ENCODE measurements at regions not wholly inside any gene's neighbourhood (a gene's known extent, or its start where the extent isn't known, plus 50 kb on each side); places are given as distances from the start of the nearest gene placed in this dataset.

DNA sequence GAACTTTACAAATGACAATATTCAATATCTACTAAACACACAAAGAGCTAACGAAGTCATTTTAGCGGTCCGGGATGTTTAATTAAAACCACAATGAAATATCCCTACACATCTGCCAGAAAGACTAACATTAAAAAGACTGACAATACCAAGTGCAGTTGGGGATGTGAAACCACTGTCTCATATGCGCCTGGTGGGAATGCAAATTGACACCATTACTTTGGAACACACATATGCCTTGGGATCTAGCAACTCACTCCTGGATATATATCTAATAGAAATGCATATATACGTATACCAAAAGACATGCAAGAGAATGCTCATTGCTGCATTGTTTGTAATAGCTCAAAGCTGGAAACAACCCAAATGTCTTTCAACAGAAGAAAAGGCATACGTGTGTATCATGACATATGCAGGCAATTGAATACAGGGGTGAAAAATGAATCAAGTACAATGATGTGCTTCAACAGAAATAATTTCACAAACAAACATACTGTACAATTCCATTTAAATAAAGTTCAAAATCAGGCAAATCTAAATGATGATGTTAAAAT lies 153.3 kb downstream of the CARTPT start:
- peak; percentile 44 for DNase-seq

DNA sequence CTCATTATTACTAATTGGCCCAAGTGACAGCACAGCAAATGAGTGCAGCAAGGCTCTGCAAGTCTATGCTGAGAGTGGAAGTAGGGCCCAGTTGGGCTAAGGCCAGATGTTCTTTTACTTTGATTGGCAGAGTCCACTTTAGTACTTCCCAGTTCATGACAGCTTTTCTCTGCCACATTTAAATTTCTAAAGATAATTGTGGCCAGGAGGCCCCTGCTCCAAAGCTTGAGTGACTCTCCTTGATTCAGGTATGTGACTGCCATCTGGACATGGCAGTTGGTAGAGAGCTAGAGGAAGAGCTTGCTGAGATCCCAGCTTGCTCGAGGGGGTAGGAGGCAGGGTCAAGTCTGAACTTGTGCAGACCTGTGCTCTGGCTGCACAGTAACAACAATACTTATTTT lies 154.1 kb downstream of the CARTPT start:
- no peak for DNase-seq

DNA sequence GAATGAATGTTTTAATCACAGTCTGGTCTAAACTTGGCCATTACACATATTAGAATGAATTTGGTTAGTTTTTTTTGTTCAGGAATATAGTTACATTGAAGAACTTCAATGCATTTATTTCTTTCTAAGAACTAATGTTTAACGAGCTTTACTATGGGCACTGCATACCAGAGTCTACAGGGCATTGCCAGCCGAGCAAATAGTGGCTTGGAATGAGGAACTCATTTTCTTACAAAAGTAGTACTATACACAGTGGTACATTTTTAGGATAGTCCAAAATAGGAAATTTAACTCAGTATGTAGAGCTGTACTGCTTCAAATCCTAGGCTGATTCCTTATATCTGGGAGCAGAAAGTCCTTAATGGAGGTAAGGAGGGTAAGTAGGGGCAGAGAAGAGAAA lies 155.4 kb downstream of the CARTPT start:
- no peak for DNase-seq

DNA sequence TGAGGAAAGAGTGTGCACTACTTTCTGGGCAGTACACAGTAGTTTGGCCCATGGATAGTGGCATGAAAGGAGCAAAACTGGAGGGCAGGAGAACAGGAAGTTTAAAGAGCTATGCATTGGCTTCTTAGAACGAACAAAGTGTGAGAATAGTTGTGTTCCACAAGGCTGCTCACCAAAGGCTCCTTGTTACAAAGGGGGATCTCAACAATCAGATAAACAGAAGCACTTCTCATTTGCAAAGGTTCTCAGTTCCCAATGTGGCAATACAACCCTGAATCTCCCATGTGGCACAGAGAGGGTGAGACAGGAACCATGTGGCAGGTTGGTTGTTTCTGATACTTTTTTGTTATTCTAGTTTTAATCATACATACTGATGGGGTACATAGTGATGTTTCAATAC lies 158.4 kb downstream of the CARTPT start:
- no peak for DNase-seq

DNA sequence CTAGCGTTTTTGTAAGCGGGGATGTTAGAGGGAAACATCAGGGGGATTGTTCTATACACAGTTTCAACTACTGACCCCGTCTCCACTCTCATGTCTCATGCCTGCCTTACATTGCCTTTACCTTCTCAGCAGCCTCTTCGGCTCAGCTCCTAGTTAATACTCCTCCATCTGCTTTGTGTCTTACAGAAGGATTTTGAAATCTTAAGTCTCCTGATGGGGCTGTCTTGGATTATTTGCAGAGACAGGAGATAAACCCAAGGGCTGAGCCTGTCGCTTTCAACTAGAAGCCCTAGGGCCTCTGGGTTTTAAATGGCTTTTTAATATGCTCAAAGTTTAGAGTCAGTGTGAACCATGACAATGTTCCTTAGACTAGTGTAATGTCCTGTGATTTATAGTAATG lies 161.5 kb downstream of the CARTPT start:
- DNase-seq, result no peak

DNA sequence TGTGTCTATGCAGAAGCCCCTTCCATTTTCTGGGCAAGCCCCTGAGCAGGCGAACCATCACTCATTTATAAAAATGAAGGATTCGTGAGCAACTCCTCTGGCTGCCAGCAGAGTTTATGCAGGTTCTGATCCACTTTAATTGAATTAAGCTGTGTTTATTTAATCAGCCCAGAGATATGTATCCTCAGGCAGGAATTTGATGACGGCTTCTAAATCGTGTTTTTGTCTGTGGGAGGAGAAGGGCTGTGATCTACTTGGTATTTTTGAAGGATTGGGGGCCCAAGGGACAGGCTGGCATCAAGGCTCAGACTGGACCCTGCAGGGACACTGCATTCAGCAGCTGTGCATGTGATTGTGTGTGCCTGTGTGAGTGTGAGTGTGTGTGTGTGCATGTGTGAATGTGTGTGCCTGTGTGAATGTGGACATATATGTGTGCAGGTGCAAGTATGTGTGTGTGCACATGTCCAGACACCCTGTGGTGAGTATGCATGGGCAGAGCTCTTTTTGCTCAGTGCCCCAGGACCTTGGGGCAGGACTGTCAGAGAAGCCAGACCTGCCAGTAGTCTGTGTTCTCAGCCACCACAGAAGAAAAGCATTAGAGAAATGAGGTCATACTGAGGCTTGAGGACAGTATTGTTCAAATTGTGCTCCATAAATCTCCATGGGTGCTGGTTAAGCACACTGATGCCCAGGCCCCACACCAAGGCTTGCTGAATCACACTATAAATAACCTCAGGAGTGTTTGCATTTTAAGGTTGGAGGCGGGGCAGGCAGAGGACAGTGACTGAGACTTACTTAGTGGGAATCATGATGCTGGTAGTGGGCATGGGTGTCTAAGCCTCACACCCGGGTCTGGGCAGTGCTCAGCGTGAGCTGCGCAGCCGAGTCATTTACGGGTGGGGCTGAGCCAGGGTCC lies 164.0 kb downstream of the CARTPT start:
- peak; percentile 80 for DNase-seq

DNA sequence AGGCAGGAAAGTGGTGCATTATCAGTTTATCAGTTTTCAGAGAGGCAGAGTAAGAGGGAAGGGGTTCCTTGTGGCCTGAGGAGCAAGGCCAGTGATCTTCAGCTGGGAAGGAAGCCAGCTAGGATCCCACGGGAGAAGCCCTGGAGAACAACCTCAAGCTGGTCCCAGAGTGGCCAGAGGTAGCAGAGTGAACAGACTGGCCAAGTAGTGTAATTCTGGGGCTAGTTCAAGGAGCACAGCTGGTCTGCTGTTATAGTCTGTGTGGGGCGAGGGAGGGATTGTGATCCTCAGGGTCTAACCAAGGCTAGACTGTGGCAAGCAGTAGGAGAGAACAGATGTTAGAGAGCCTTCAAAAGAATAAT lies 164.6 kb downstream of the CARTPT start:
- DNase-seq, result no peak

GRCh38 chr5:71884926-71885325 lies 165.9 kb downstream of the CARTPT start:
- no peak for DNase-seq

- peak; percentile 43 for DNase-seq
Measured at GRCh38 chr5:71886406-71886805, 167.3 kb downstream of the CARTPT start.

GRCh38 chr5:71887680-71888079 lies 168.6 kb downstream of the CARTPT start:
- peak; percentile 86 for DNase-seq

DNA sequence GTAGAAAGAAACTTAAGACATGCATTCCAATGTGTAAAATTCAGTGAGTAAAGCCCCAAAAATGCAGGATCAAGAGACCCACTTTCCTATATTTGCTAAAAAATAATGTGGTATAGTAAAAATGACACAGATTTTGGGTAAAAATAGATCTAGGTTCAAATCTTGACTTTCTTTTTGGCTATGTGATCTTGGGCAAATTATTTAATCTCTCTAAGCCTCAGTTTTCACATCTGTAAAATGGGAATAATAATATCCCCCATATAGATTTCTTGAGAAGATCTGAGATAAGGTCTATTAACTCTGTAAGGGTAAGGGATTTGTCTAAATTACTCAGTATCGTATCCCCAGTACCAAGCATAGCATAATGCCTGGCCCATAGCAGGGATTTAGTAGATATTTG lies 172.3 kb downstream of the CARTPT start:
- no peak for DNase-seq

DNA sequence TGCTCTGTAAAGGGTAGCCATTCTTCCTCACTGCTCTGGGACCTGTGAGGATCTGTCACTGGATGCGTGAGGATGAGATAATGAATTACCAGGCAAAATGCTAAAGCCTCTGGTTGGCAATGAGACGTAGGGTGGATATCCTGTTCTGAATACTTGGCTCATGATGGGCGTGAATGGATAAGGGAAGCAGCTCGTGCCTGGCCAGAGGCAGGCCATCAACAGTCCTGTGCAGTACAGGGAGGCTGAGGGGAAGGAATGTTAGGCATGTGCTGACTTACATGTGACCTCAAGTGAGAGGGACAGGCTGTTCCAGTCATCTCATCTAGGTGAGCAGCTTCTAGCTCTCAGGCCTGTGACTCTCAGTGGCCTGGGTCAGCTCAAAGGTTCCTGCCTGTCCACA lies 172.8 kb downstream of the CARTPT start:
- peak; percentile 67 for DNase-seq

DNA sequence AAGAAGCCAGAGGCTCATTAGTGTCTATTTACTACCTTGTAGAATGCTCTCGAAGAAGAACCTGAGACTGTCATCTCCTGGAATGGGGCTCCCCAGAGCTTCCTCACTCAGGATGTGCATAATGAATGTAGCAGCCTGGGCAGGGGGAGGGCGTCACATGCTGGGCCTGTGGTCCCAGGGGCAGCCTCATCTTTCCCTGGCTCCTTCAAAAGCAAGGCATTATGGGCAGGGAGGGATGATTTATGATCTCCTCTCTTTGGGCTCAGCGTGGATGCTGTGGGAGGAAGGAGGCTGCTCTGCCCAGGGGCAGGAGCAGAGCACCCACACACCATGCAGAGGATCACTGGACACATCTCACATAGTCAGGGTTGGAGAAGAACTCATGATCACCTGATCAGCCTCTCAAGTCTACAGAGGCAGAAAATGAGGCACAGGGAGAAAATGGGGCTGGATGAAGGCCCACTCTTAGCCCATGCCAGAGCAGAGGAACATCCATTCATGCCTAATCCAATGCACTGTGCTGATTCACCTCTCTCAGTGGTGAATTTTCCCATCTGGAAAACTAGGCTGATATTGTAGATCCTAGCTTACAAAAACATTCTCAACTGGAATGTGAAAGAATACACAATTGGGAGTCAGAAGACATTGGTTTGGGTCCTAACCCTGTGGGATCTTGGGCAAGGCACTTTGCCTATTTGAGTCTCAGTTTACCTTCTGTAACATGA lies 173.7 kb downstream of the CARTPT start:
- no peak for DNase-seq

DNA sequence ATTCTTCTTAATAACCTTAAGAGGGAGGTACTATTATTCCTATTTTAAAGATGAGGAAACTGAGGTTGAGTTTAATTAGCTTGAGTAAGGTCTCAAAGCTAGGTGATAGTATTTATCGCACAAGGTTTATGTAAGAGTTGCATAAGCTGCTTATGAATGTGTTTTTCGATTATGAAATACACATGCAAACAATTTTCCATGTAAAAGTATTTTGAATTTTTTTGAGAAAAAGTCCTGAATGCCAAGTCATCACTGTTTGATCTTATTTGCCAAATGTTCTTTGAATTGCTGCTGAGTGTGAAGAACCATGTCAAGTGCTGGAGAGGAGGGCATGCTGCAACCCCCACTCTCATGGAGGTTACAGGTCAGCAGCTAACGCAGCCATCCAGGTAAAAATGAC lies 174.4 kb downstream of the CARTPT start:
- DNase-seq, result no peak

- DNase-seq, result no peak
Measured at GRCh38 chr5:71894091-71894490, 175.0 kb downstream of the CARTPT start.

DNA sequence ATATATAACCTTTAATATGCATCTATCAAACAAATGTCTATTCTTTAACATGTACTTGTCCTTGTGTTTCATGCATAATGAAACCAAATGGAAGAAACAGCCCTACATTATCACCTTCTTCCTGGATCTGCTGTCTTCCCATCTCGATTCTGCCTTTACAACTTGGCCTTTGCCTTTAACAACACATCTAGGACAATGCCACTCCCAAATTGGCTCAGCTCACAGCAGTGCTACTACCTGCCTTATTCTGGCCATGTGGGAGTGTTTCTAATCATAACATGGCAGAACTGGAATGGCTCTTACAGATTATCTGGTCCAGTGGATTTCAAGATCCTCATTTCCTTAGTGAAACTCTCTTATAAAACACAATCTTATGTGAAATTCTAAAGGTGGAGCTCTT lies 176.5 kb downstream of the CARTPT start:
- DNase-seq, result no peak

DNA sequence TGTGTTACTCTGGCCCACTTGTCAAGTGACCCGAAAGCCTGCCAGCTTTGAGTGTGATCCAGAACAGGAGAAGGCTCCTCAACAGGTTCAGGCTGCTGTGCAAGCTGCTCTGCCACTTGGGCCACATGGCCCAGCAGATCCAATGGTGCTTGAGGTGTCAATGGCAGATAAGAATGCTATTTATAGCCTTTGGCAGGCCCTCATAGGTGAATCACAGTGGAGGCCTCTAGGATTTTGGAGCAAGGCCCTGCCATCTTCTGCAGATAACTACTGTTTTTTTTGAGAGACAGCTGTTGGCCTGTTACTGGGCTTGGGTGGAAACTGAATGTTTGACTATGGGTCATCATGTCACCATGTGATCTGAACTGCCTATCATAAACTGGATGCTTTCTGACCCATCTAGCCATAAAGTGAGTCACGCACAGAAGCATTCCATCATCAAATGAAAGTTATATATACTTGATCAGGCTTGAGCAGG lies 180.8 kb downstream of the CARTPT start:
- peak; percentile 69 for DNase-seq

DNA sequence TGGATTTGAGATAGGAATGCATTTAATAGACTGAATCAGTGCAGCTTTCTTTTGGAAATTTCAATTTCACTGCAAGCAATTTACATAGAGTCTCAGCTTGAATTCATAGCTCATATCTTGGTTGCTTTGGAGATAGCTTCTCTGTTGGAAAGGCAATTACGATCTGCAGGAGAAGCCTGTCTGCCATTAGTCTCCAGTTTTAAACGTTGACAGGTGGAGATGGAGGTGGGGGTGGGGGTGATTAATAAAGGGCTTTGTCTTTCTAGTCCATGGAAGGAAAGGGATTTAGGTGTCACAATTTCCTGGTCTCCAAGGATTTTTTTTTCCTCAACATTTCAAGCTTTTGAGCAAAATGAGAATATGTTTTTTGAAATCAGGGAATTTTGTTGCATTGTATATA lies 184.7 kb downstream of the CARTPT start:
- no peak for DNase-seq

GRCh38 chr5:71904852-71905251 lies 185.8 kb downstream of the CARTPT start:
- no peak for DNase-seq

DNA sequence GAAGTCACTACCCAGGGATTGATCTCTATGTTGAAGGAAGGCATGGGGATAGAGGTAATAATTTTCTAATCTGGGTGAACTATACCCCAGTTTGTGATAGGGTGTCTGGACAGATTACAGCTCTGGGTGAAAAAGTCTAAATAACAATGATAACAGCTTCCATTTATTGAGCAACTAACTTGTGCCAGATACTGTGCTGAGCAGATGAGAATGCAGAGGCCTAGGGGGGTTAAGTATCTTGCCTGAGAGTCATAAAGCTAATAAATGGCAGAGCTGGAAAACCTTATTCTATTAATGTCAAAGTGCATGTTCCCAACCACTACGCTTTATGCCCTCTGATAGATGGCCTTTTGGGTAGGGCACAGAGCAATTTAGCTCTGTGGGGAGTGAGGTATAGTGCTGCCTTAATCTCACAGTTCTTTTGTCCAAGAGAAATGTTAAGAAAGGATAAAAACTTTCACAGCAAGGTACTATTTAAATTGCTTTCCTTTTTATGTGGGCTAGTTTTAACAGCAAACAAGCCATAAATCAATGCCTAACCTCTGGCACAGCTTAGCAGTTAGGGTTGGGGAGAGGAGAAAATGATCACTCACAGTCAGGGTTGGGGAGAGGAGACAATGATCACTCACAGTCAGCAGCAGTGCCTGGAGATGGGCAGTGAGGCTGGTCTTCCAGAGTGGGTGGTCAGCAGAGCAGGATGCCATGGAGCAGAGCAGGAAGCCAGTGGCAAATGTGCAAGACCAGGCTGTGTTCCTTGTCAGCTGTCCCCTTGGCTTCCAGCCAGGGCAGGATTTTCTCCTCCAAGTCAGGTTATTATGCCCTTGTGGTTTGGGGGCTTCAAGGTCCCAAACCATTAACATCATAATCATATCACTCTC lies 187.0 kb downstream of the CARTPT start:
- DNase-seq, result no peak

DNA sequence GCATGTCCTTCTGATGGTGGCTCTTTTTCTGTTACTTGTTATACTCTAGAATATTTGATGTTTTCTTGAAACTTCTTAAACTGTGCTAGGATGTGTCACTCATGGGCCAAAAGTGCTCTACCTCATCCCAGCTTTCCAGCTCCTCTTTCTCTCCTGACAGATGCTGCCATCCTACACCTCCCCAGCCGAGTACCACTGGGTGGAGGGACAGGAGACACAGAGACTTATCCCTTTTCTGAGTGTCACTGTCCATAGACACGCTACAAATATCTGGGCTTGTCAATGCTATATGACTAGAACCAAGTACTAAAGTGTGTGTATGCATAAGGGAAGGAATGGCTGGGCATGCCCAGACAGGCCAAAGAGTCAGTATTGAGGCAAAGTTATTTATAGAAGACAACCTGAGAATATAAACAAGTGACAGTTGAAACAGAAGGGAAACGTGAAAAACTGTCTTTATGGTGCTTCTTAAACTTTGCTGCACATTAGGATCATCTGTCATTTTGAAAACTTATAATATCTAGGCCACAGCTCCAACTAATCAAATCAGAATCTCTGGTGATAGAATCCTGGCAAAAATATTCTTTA lies 188.0 kb downstream of the CARTPT start:
- DNase-seq, result no peak

GRCh38 chr5:71907608-71908145 lies 188.6 kb downstream of the CARTPT start:
- no peak for DNase-seq

All from fibroblast of skin of right biceps (primary cell).